GM12891 (cell line): ENCODE measurements at regions not wholly inside any gene's neighbourhood (a gene's known extent, or its start where the extent isn't known, plus 50 kb on each side); places are given as distances from the start of the nearest gene placed in this dataset.
"Not testable (repeated sequence)": the region's sequence is repeated elsewhere in the genome, so short reads cannot be mapped to it uniquely, and the experiment has no call there.

Source experiments
- DNase-seq: peaks from one replicate; pipeline ENCODE4 v3.0.0; 2011; ENCODE audit warnings: low spot score; ENCODE audit not compliant: insufficient read length
- FAIRE-seq: peaks from 2 replicates; lab custom pipeline; 2011; peaks lifted over from hg19 to GRCh38; lab: Jason Lieb, UNC
- PAX5 ChIP-seq: IDR thresholded peaks from 2 replicates; pipeline ENCODE4 v1.6.1; 2011; ENCODE audit warnings: low read length, moderate library complexity, mild to moderate bottlenecking; ENCODE audit not compliant: insufficient read depth, severe bottlenecking
- POLR2A ChIP-seq: IDR thresholded peaks from 2 replicates; pipeline ENCODE4 v1.6.1; 2011; ENCODE audit warnings: low read depth, low read length, control low read depth
- POLR2AphosphoS5 ChIP-seq: IDR thresholded peaks from 2 replicates; pipeline ENCODE4 v1.6.1; 2011; ENCODE audit warnings: low read depth, low read length, control low read depth
- POU2F2 ChIP-seq: IDR thresholded peaks from 2 replicates; pipeline ENCODE4 v1.6.1; 2011; ENCODE audit warnings: low read depth, mild to moderate bottlenecking, control low read depth, low read length, moderate library complexity
- SPI1 ChIP-seq: IDR thresholded peaks from 2 replicates; pipeline ENCODE4 v1.6.1; 2011; ENCODE audit warnings: low read depth, low read length, control low read depth
- TAF1 ChIP-seq: IDR thresholded peaks from 2 replicates; pipeline ENCODE4 v1.6.1; 2011; ENCODE audit warnings: low read depth, low read length, control low read depth

DNA sequence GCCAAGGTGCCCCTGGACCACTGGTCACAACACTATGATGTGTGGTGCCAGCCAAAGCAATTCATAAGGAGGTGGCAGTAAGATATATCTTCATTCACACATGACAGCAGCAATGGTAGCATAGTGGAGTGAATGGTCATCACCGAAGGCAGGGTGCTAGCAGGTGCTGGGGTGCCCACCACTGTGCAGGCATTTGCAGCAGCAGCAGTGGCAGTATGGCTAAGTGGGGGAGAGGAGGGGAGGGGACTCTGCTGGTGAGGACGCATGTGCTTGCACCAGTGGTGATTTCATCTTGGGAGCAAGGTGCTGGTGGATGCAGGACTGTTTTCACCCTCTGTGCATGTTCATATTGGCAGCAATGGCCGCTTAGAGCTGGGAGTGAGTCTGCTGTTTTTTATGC lies 419.1 kb upstream of the KLHL4 start:
- TF ChIP-seq TAF1 (no peak), POLR2AphosphoS5 (no peak), POU2F2 (no peak), SPI1 (no peak), PAX5 (no peak), POLR2A (no peak)

DNA sequence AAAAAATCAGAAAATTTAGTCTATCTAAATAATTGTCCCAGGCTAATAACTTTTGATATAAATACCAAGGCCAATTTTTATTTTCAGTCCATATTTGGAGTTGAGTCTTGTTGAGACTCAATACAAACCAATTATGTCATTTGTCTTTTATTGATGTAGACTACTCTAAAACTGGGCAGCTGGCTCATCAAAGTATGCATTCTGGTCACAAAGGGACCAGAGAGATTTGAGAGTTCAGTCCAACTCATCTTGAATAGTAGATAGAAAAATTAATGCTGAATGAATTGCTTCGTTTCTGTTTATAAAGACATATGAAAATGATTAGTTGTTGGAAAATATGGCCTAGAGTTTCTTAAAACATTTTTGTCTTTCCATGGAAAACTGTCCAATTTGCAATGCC lies 412.5 kb upstream of the KLHL4 start:
- DNase-seq (no peak), FAIRE-seq (no peak)
- TF ChIP-seq PAX5, result no peak

More for the DNA sequence above, 419.1 kb upstream of the KLHL4 start:
- DNase-seq, result no peak
- no peak for FAIRE-seq

DNA sequence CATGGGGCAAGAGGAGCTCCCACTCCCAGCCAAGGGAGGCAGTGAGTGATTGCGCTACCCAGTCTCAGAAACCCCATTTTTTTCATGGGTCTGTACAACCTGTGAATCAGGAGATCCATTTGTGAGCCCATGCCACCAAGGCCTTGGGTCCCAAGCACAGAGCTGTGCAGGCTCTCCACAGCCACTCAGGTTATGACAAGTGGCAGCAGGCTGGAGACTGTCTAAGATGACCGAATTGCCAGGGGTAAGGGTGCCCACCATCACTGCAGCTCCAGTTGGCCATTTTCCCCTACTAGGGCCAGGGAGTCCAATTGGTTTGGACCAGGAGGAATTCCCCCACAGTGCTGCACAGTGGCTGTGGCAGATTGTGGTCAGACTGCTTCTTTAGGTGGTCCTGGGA lies 407.5 kb upstream of the KLHL4 start:
- DNase-seq (no peak), FAIRE-seq (no peak)
- TF ChIP-seq PAX5 (no peak), SPI1 (no peak), POLR2A (no peak), POU2F2 (no peak), POLR2AphosphoS5 (no peak), TAF1 (no peak)

DNA sequence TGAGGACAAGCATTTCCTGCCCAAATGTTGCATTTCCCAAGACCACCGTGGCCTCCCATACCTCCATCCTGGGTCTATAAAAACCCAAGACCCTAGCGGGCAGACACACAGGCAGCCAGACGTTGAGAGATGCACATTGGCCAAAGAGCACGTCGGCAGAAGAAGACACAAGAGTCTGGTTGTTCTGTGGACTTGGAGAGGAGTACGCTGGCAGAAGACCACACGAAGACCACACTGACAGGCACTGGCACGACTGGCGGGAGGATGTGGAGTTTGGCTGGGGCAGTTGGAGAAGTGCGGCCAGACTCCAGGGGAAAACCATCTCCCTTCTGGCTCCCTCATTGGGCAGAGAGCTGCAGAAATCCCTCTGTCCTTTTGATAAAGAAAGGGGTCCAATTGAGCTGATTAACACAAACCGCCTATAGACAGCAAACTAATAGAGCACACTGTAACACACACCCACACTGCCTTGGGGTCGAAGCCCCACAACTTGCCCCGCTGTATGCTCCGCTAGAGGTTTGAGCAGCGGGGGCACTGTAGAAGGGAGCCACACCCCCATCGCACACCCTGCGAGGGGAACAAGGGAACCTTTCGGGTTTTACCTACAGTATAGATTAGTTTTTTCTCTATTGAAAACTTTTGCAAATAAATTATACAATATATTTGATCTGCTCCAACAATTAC lies 376.7 kb upstream of the KLHL4 start:
- DNase-seq (no peak), FAIRE-seq (no peak)
- TF ChIP-seq SPI1, result no peak
- TF ChIP-seq PAX5, result no peak
- TF ChIP-seq TAF1, result no peak
- TF ChIP-seq POLR2AphosphoS5, result no peak
- TF ChIP-seq POU2F2, result no peak
- TF ChIP-seq POLR2A, result no peak

DNA sequence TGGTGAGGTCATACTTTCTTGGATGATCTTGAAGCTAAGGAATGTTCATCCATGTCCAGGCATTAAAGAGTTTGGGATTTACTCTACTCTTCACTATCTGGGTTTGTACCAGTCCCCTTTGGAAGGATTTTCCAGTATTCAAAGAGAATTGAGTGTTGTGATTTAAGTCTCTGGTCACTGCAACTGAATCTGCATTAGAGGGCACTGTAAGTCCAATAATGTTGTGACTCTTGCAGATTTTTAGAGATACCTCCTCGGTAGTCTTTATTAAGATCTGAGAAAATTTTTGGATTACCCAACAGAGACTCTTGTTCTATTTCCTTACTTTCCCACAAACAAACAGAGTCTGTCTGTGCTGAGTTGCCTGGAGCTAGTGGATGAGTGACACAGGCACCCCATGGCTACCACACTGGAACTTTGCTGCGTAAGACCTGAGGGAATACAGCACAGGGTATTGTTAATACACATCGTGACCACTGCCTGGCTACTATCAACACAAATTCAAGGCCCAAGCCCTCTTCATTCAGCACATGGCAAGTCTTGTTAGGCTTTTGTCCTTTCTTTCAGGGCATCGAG lies 357.1 kb upstream of the KLHL4 start:
- no peak for DNase-seq
- no peak for FAIRE-seq
- TF ChIP-seq POLR2A, result no peak
- no peak for TF ChIP-seq POU2F2
- TF ChIP-seq PAX5, result no peak

DNA sequence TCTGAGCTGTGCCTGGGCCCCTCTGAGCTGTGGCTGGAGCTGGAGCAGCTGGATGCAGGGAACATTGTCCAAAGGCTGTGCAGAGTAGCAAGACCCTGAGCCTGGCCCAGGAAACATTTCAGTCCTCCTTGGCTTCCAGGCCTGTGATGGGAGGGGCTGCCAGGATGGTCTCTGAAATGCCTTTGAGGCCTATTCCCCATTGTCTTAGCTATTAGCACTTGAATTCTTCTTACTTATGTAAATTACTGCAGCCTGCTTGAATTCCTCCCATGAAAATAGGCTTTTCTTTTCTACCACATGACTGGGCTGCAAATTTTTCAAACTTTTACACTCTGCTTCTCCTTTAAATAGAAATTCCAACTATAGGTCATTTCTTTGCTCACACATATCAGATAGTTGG lies 349.8 kb upstream of the KLHL4 start:
- no peak for DNase-seq
- no peak for FAIRE-seq
- TF ChIP-seq POU2F2, result no peak
- TF ChIP-seq POLR2A, result no peak
- no peak for TF ChIP-seq PAX5
- no peak for TF ChIP-seq SPI1

DNA sequence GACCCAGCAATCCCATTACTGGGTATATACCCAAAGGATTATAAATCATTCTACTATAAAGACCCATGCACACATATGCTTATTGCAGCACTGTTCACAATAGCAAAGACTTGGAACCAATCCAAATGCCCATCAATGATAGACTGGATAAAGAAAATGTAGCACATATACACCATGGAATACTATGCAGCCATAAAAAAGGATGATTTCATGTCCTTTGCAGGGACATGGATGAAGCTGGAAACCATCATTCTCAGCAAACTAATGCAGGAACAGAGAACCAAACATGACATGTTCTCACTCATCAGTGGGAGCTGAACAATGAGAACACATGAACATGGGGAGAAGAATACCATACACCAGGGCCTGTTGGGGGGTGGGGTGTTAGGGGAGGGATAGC lies 339.6 kb upstream of the KLHL4 start:
- FAIRE-seq, result not testable (repeated sequence)

More for the DNA sequence above, 339.6 kb upstream of the KLHL4 start:
- not testable (repeated sequence) for DNase-seq
